ENCODE measurements at regions not wholly inside any gene's neighbourhood (a gene's known extent, or its start where the extent isn't known, plus 50 kb on each side); places are given as distances from the start of the nearest gene placed in this dataset.
"Not testable (repeated sequence)": the region's sequence is repeated elsewhere in the genome, so short reads cannot be mapped to it uniquely, and the experiment has no call there.

DNA sequence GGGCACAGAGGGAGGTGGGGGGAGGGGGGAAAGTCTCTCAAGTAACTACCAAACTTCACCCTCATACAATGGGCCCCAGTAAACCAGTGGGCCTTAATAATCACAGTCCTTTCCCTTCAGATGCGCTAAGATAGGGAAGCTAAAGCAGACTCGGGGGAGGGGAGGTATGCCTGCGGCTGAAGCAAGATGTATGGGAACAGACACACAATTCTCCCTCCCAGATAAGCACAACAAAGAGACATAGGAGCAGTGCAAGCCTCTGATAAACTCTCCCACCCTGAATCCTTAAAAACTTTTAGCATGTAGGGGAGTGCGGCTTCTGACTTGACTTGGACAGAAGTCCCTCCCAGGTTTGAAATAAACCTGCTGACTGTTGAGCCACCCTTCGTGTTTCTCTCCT lies 54.7 kb downstream of the PROP1 start:
- ATAC-seq; intact Hi-C loops (cut with DNase I): not testable (repeated sequence)

DNA sequence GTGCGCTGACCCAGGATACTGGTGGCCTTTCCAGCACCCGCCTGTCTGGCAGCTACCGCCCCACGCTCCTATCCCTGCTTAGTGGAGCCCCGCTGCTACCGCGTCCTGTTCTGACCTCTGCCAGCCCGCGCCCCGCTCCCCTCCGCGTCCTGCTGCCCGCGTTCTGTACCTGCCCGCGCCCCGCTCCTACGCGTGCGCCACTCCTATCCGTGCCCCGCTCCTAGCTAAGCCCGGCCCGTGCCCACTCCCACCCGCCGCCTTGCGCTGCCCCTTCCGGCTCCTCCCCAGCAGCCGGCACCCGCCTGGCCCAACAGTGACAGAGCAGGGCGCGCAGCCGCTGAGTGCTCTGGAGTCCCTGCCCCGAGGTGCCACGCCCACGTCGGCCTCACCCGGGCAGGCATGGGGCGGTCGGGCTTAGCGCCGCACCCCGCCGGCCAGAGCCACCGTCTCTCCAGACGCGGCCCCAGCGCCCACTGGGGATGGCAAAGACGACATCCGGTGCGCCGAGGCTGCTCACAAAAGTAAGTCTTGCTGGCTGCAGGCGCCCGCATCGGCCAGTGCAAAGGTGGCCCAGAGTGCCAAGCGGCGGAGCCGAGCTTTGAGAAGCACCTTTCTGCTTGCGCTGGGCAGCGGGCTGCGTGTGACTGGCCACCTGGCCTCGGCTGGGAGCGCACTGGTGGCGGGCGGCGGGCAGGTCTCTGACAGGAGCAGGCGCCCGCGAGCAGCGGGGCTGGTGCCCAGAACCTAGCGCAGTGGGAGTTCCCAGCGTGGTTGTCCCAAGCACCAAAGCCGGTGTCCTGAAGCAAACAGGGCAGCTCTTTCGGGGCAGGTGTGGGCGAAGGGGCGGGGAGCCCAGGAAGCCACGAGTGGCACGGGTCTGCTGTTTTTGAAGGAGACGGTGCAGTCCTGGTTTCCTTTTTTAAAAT lies 56.5 kb downstream of the PROP1 start:
- ATAC-seq; intact Hi-C loops (cut with DNase I); DNase-seq (ENCODE audit: low spot score): not testable (repeated sequence)

More for the DNA sequence above, 54.7 kb downstream of the PROP1 start:
- DNase-seq (ENCODE audit: low spot score), result not testable (repeated sequence)

DNA sequence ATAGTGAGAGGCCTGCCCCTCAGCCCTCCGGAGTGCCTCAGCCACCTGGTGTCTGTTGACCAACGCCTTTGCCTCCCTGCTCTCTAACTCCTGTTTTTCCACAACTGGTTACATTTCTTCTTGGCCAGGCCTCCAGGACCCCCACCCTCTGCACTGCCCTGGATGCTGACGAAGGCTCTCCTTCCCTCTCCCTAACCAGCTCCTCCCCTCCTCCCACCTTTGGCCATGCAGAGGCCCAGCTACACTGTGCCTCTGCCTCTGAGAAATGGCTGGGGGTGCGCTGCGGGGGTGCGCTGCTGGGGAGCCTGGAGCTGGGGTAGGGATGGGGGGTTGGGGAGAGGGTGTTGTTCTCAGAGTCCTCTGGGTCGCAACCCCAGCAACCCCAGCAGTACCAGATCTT lies 57.3 kb downstream of the PROP1 start:
- ATAC-seq; intact Hi-C loops (cut with DNase I); DNase-seq (ENCODE audit: low spot score): not testable (repeated sequence)

DNA sequence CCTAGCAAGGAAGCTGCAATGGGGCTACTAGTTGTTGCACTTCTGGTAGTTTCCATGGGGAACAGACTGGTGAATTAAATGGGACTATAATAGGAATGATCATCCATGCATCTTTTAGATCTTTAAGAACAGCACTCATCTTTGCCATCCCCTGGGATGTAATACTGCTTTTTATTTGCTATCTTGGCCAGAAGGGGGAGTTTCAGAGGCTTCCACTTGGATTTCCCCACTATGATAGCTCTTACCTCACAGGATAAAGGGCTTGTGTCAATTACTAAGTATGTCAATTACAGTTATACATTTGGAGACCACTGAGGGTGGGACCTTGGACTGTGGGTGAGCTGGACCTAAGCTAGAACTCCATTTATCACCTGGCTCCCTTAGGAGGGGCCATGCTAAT lies 61.8 kb downstream of the PROP1 start:
- DNase-seq (ENCODE audit: low spot score); intact Hi-C loops (cut with DNase I); ATAC-seq: not testable (repeated sequence)

DNA sequence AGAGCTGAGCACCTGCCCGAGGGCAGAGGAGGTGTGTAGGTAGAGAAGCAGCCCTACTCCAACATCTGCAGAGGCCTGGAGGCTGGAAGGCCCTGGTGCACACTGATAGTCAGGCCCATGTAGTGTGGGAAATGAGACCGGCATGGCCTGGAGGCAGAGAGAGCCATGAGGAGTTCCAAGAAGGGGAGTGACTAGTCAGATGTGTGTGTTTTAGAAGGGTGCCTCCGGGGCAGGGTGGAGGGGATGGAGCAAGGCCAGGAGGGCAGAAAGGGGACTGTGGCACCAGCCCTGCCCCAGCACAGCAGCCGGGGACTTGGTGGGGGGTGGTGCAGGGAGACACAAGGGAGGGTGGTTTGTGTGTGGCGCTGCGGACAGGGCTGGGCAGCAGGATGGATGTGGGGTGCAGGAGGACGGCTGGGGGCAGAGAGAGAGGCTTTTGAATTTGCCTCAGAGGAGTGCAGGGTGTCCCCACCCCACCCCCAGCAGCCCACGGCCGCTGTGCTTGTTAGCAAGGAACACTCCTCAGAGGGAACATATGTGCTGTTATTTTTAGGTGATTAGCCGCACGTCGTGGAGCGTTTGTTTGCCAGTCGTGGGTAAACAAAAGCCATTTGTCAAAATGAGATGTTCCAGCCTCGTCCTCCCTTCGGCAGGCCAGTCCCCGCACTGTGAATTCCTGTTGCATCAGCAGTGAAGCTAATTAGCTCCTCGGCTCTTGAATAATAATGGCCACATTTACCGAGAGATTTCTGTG lies 65.6 kb downstream of the PROP1 start:
- intact Hi-C loops (cut with DNase I); DNase-seq (ENCODE audit: low spot score); ATAC-seq: not testable (repeated sequence)

DNA sequence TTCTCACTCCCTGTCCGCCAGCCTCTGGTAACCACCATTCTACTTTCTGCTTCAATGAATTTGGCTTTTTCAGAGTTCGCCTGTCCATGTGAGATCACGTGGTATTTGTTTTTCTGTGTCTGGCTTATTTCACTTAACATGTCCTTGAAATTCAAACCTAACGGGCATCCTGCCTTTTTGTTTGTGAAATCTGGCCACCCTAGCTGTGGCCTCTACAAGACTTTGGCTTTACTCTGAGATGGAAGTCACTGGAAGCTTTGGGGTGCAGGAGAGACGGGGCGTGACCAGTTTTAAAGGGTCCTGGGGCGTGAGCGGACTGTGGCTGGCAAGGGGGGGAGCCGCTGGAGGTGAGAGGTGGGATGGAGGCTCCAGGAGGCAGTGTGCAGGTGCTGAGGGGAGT lies 66.4 kb downstream of the PROP1 start:
- ATAC-seq; intact Hi-C loops (cut with DNase I); DNase-seq (ENCODE audit: low spot score): not testable (repeated sequence)

DNA sequence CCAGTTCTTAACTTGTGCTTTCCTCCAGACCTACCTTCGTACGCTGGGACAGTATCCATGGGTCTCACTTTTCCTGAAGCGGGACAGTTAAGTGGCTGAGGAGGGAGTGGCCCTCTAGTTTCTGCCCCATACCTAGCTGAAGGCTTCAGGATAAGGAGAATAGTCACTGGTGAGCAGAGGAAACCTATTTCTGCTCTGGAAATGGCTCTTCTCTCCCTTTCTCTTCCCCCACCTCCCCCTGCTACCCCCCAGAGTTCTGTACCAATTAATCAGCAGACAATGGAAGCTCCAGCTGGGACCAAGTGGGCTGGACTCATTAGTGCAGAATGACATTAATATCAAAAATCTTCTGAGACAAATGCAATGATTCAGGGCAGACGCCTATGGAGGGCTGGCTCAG lies 68.5 kb downstream of the PROP1 start:
- ATAC-seq; intact Hi-C loops (cut with DNase I); DNase-seq (ENCODE audit: low spot score): not testable (repeated sequence)

DNA sequence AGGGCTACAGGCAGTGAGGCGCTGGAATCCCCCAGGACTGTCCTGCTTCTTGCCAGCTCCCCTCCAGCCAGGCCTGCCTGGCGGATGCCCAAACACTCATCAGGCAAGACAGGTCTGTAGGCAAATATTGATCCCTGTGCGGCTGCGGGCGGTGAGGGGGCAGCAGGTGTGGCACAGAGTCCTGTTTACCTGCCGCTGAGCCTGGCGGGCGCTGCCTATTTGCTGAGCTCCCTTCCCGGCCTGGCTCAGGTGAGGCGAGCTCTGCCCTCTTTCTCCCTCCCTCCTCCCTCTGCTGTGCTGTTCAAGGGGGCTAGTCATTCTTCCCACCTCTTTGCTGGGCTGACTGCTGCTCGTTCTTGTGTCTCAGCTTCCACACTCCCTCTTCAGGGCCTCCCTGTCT lies 71.5 kb downstream of the PROP1 start:
- ATAC-seq; intact Hi-C loops (cut with DNase I): not testable (repeated sequence)

DNA sequence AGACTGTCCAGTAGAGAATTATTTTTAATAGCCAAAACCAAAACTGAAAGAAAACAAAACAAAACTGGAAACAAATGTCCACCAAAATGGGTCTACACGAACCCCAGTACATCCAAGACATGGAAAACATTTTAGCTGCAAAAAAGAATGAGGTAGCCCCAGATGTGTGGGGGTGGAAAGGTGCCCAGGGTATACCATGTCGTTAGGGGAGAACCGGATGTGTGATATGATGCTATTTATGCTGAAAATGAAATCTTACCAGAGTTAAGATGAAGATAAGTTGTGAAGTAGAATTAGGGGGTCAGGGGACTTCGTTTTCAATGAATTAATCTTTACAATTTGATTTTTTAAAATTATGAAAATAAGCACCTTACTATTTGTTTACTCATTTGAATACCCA lies 72.2 kb downstream of the PROP1 start:
- intact Hi-C loops (cut with DNase I); DNase-seq (ENCODE audit: low spot score); ATAC-seq: not testable (repeated sequence)

More for the DNA sequence above, 71.5 kb downstream of the PROP1 start:
- DNase-seq (ENCODE audit: low spot score), result not testable (repeated sequence)

DNA sequence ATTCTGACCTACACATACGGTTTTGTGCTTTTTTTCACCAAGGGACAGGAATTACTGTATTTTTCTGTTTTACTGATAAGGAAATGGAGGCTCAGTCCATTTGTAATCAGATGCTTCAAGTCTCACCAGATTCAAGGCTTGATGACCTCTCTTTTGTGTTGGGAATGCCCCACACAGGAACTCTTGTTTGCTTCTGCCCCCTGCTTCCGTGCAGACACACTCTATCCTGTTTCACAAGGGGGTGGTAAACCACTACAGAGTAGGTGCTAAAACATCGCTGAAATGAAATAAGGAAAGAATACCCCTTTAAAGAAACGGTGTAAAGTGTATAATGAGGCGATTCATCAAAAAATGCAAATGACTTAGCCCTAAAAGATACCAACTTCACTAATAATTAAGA lies 72.9 kb downstream of the PROP1 start:
- ATAC-seq; DNase-seq (ENCODE audit: low spot score); intact Hi-C loops (cut with DNase I): not testable (repeated sequence)

DNA sequence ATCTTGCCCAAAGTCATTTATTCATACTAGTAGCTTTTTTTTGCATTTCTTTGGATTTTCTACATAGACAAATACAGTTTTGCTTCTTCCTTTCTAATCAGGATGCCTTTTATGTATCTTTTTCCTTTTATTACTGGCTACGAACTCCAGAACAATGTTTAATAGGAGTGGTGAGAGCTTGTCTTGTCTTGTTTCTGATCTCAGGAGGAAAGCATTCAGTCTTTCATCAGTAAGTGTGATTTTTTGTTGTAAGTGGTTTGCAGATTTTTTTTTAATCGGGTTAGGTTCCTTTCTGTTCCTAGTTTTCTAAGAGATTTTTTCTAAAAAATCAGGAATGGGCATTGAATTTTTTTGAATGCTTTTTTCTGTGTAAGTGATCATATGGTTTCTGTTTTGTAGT lies 86.8 kb downstream of the PROP1 start:
- intact Hi-C loops (cut with DNase I); ATAC-seq; DNase-seq (ENCODE audit: low spot score): not testable (repeated sequence)

DNA sequence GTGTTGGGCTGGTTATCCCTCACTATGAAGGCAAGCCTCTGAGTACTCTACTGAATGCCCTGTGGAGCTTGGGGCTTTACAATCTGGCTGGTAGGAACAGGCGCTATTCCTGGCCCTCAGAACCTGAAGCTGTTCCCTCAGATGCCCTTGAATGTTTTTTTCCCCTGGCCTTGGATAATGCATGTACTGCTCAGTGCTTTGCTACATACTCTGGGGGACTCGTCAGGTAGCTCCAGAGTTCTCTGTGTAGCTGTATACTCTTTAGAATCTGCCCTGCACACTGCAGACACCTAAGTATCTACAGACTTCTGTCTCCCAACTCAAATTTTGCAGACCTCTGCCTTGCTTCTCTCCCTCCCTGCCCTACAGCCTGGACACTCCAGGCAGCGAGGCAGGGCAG lies 93.2 kb downstream of the PROP1 start:
- intact Hi-C loops (cut with DNase I); ATAC-seq; DNase-seq (ENCODE audit: low spot score): not testable (repeated sequence)

DNA sequence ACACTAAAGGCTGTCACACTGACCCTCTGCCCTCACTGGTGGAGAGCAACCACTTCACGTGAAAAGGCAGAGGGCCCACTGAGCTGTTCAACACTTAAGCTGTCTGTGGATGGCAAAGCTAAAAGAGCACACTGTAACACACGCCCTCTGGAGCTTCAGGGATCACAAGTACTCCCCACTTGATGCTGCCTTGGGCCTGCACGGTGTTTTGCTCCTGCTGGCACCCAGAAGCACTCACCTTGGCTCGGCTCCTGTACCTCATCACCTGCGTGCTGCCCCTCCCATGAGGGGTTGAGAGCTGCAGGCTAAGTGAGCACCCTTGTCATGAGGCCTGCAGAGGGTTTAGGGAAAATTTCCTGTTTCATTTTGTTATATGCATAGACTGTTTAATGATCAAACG lies 96.0 kb downstream of the PROP1 start:
- DNase-seq (ENCODE audit: low spot score); ATAC-seq; intact Hi-C loops (cut with DNase I): not testable (repeated sequence)

DNA sequence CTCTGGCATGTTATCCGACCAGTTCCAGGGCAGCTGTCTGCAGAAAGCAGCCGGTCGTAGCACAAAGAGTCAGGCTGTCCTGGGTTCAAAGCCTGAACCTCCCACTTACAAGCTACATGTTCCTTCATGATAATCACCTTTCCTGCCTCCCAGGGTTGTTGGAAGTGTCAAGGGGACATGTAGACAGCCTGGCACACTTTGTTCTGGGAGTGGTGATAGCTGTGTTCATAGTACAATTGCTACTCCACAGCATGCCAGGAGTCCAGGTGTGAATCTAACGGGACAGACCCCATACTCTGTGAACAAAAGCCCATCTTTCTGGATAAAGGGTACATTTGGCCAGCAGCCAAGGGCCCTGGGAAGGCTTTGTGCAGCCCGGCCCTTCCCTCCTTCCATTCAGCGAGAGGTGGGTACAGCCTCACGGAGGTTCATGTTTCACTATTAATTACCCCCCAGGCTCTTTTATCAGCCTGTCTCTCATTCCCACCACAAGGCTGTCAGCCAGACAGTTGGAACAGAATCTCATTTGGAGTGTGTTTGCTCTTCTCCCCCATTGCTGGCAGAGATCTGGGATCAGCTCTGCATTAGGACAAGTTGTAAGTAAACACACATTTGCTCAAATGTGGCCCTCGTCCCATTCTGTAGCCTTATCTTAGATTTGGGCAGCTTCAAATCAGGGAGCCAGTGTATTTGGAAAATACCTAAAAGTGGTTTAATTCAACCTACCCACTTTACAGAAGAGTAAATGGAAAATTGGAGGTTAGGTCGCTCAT lies 101.2 kb downstream of the PROP1 start:
- not testable (repeated sequence) for DNase-seq (ENCODE audit: low spot score); ATAC-seq

DNA sequence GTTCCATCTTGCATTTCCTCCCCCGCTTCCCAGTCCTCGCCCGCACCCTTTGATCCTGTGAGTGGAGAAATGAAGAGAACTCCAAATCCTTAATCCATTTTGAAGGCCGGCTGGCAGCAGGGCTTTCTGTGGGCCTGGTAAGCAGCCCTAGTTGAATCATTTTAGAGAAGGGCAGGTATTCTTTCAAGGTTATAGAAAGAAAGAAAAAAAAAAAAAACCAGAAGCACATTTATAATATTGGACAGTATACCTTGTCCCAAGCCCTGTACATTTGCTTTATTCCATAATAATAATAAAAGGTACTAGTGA lies 103.7 kb downstream of the PROP1 start:
- intact Hi-C loops (cut with DNase I); ATAC-seq; DNase-seq (ENCODE audit: low spot score): not testable (repeated sequence)

More for the DNA sequence above, 101.2 kb downstream of the PROP1 start:
- intact Hi-C loops (cut with DNase I), result not testable (repeated sequence)

DNA sequence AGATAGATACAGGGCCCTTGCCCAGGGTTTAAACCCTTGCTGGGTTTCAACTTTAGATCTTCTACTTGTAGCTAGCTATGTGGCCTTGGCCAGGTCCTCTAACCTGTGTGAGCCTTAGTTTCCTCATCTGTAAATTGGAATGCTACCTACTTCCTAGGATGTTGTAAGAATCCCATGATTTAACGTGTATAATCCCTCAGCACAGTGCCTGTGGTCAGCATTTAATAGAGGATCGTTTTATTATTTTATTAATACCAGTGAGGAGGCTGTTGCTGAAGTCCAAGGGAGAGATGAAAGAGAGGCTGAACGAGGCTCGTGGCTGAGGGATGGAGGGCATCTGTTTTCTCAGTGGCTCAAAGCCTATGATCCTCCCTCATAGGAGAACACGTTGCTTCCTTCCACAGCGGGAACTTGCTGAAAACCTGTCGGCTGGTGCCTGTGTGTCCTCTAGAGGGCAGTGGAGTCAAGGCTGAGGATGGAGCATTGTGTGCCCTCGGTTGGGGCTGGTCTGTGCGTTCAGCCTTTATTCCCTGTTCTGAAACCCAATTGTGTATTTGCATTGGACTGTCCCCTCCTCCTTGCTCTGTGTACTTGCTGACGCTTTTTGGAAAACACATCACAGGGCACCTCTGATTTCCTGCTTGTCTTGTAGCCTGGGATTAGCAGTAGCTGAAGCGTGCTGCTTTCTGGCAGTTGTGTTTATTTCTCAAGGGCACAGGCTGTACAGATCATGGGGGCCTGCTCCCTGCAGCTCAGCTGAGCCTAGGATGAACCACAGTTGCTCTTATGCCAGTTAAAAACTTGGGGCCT lies 104.3 kb downstream of the PROP1 start:
- peak; percentile 90 for ATAC-seq
- DNase-seq (ENCODE audit: low spot score); intact Hi-C loops (cut with DNase I): not testable (repeated sequence)

DNA sequence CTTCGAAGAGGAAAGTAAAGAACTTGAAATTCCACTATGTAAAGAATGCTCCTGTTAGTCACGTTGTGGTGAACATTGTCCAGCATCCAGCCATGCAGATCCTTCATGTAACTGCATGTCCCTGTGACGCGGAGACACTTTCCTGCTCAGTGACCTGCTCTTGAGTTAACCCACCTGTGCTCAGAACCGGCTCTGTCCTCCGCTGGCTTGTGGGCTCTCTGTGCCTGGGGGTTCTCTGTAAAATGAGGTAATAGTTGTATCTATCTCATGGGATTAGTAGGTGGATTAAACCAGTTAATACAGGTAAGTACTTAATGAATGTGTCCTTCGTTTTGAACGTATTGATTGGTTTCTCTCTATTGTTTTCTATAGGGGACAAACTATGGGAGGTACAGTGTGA lies 100.6 kb upstream of the FAM153A start:
- intact Hi-C loops (cut with DNase I); ATAC-seq; DNase-seq (ENCODE audit: low spot score): not testable (repeated sequence)

DNA sequence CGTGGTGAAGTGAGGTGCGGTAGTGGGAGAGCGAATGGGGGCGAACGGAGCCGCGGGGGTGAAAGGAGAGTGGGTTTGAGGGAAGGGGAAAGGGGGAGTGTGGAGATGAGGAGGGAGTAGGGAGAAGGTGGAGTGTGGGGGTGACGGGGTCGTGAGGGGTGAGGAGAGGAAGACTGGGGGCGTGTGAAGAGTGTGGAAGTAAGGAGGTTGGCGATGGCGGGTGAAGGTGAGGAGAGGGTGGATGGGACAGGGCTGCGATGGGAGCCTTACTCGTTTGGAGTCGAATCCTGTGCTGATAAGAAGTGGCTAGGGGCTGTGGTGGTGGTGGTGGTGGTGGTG lies 93.2 kb upstream of the FAM153A start:
- intact Hi-C loops (cut with DNase I); DNase-seq (ENCODE audit: low spot score): not testable (repeated sequence)
- peak; percentile 22 for ATAC-seq
